HEK293 (cell line): ENCODE measurements at regions not wholly inside any gene's neighbourhood (a gene's known extent, or its start where the extent isn't known, plus 50 kb on each side); places are given as distances from the start of the nearest gene placed in this dataset.
"Not testable (repeated sequence)": the region's sequence is repeated elsewhere in the genome, so short reads cannot be mapped to it uniquely, and the experiment has no call there.

Experiments
- CTCF ChIA-PET: fragments of 350-600 bp; formaldehyde crosslinking; extraction: SDS; loops from one replicate; lab custom pipeline; 2021; ENCODE audit warnings: antibody characterized with exemption; lab: Yijun Ruan, JAX
- POLR2A ChIA-PET: fragments of 300-600 bp; formaldehyde crosslinking; extraction: SDS; loops from one replicate; lab custom pipeline; 2020; ENCODE audit warnings: antibody characterized with exemption, inconsistent platforms; lab: Yijun Ruan, JAX
- H3K27ac ChIP-seq: fragments of 200-500 bp; sonication (Bioruptor generic); 2 replicates; pipeline ENCODE4 v1.5.1; 2014; ENCODE audit warnings: low read depth, low read length, control low read depth, inconsistent platforms; ENCODE audit errors: extremely low read depth
- H3K36me3 ChIP-seq, 2 experiments: fragments of 200-500 bp in 1 of 2; sonication (Bioruptor generic) in 1 of 2; 1 replicate in 1 of 2; 2 replicates in 1 of 2; pipeline ENCODE4 v1.5.1; 2014 to 2017; ENCODE audit warnings: inconsistent platforms in 2 of 2, low read length in 2 of 2; ENCODE audit not compliant: control insufficient read depth in 2 of 2, insufficient read depth in 1 of 2
- H3K4me1 ChIP-seq: fragments of 200-500 bp; sonication (Bioruptor generic); 2 replicates; pipeline ENCODE4 v1.5.1; 2014; ENCODE audit warnings: mild to moderate bottlenecking, low read length, inconsistent platforms; ENCODE audit not compliant: control insufficient read depth, insufficient read depth
- H3K4me3 ChIP-seq: 2 replicates; pipeline ENCODE4 v1.5.1; 2011; ENCODE audit warnings: low read depth, mild to moderate bottlenecking, control low read depth, low read length, moderate library complexity
- H3K9me3 ChIP-seq: fragments of 200-500 bp; sonication (Bioruptor generic); 2 replicates; pipeline ENCODE4 v1.5.1; 2014; ENCODE audit warnings: low read depth, low read length, inconsistent platforms; ENCODE audit not compliant: control insufficient read depth, insufficient read depth
- EGR2 ChIP-seq: fragments of 450-650 bp; formaldehyde crosslinking; IDR thresholded peaks from 2 replicates; pipeline ENCODE4 v1.5.1; 2016; ENCODE audit warnings: low read depth, missing biosample characterization, missing genetic modification characterization
- ELK4 ChIP-seq: IDR thresholded peaks from 2 replicates; pipeline ENCODE4 v1.6.1; 2011; ENCODE audit warnings: mild to moderate bottlenecking, low read depth, low read length, borderline replicate concordance
- KLF16 ChIP-seq: fragments of 450-650 bp; formaldehyde crosslinking; IDR thresholded peaks from 2 replicates; pipeline ENCODE4 v1.5.1; 2017; ENCODE audit warnings: missing biosample characterization, missing genetic modification characterization
- OSR2 ChIP-seq: fragments of 450-650 bp; formaldehyde crosslinking; IDR thresholded peaks from 2 replicates; pipeline ENCODE4 v1.5.1; 2016; ENCODE audit warnings: missing biosample characterization, missing genetic modification characterization
- YY1 ChIP-seq: fragments of 450-650 bp; formaldehyde crosslinking; IDR thresholded peaks from 2 replicates; pipeline ENCODE4 v1.5.1; 2018; ENCODE audit warnings: missing biosample characterization, missing genetic modification characterization
- ZNF114 ChIP-seq: fragments of 450-650 bp; formaldehyde crosslinking; IDR thresholded peaks from 2 replicates; pipeline ENCODE4 v1.5.0; 2017; ENCODE audit warnings: missing biosample characterization, missing genetic modification characterization
- ZNF146 ChIP-seq: fragments of 450-650 bp; formaldehyde crosslinking; IDR thresholded peaks from 2 replicates; pipeline ENCODE4 v1.5.1; 2016; ENCODE audit warnings: missing biosample characterization, missing genetic modification characterization
- ZNF155 ChIP-seq: fragments of 450-650 bp; formaldehyde crosslinking; IDR thresholded peaks from 2 replicates; pipeline ENCODE4 v1.5.1; 2016; ENCODE audit warnings: missing biosample characterization, missing genetic modification characterization
- ZNF16 ChIP-seq: fragments of 450-650 bp; formaldehyde crosslinking; IDR thresholded peaks from 2 replicates; pipeline ENCODE4 v1.5.1; 2016; ENCODE audit warnings: low read depth, missing biosample characterization, missing genetic modification characterization
- ZNF175 ChIP-seq: fragments of 450-650 bp; formaldehyde crosslinking; IDR thresholded peaks from 2 replicates; pipeline ENCODE4 v1.5.1; 2016; ENCODE audit warnings: missing biosample characterization, missing genetic modification characterization
- ZNF19 ChIP-seq: fragments of 450-650 bp; formaldehyde crosslinking; IDR thresholded peaks from 2 replicates; pipeline ENCODE4; 2016; ENCODE audit warnings: missing biosample characterization, missing genetic modification characterization, low read depth
- ZNF202 ChIP-seq: fragments of 450-650 bp; formaldehyde crosslinking; IDR thresholded peaks from 2 replicates; pipeline ENCODE4 v1.5.1; 2016; ENCODE audit warnings: missing biosample characterization, missing genetic modification characterization, borderline replicate concordance
- ZNF24 ChIP-seq: fragments of 450-650 bp; formaldehyde crosslinking; IDR thresholded peaks from 2 replicates; pipeline ENCODE4 v1.5.1; 2016; ENCODE audit warnings: missing biosample characterization, missing genetic modification characterization
- ZNF311 ChIP-seq: fragments of 450-650 bp; formaldehyde crosslinking; IDR thresholded peaks from 2 replicates; pipeline ENCODE4 v1.5.1; 2017; ENCODE audit warnings: missing biosample characterization, missing genetic modification characterization, borderline replicate concordance
- ZNF350 ChIP-seq: fragments of 450-650 bp; formaldehyde crosslinking; IDR thresholded peaks from 2 replicates; pipeline ENCODE4 v1.5.0; 2017; ENCODE audit warnings: missing biosample characterization, mild to moderate bottlenecking, missing genetic modification characterization
- ZNF37A ChIP-seq: fragments of 450-650 bp; IDR thresholded peaks from 2 replicates; pipeline ENCODE4 v1.5.1; 2018; ENCODE audit warnings: missing biosample characterization, missing genetic modification characterization
- ZNF416 ChIP-seq: fragments of 450-650 bp; formaldehyde crosslinking; IDR thresholded peaks from 2 replicates; pipeline ENCODE4 v1.5.1; 2016; ENCODE audit warnings: missing biosample characterization, missing genetic modification characterization
- ZNF48 ChIP-seq: fragments of 450-650 bp; formaldehyde crosslinking; IDR thresholded peaks from 2 replicates; pipeline ENCODE4 v1.5.1; 2016; ENCODE audit warnings: missing biosample characterization, missing genetic modification characterization
- ZNF510 ChIP-seq: fragments of 450-650 bp; formaldehyde crosslinking; IDR thresholded peaks from 2 replicates; pipeline ENCODE4 v1.5.1; 2018; ENCODE audit warnings: mild to moderate bottlenecking, missing genetic modification characterization, missing biosample characterization; ENCODE audit not compliant: insufficient replicate concordance
- ZNF529 ChIP-seq: fragments of 450-650 bp; formaldehyde crosslinking; IDR thresholded peaks from 2 replicates; pipeline ENCODE4 v1.5.1; 2017; ENCODE audit warnings: missing genetic modification characterization, missing biosample characterization; ENCODE audit not compliant: insufficient replicate concordance
- ZNF544 ChIP-seq: fragments of 450-650 bp; formaldehyde crosslinking; IDR thresholded peaks from 2 replicates; pipeline ENCODE4 v1.5.0; 2017; ENCODE audit warnings: missing biosample characterization, missing genetic modification characterization
- ZNF626 ChIP-seq: fragments of 450-650 bp; sonication (Bioruptor Pico); formaldehyde crosslinking; IDR thresholded peaks from 2 replicates; pipeline ENCODE4 v1.5.1; 2018; ENCODE audit warnings: missing biosample characterization, missing genetic modification characterization, inconsistent platforms
- ZNF664 ChIP-seq: fragments of 450-650 bp; formaldehyde crosslinking; IDR thresholded peaks from 2 replicates; pipeline ENCODE4 v1.5.1; 2016; ENCODE audit warnings: missing biosample characterization, missing genetic modification characterization
- ZNF76 ChIP-seq: fragments of 450-650 bp; formaldehyde crosslinking; IDR thresholded peaks from 2 replicates; pipeline ENCODE4; 2016; ENCODE audit warnings: low read depth, missing biosample characterization, missing genetic modification characterization, borderline replicate concordance
- TF ChIP-seq, protein P1 (sequence below): fragments of 450-650 bp; formaldehyde crosslinking; IDR thresholded peaks from 2 replicates; pipeline ENCODE4 v1.5.1; 2017; ENCODE audit warnings: missing biosample characterization, mild to moderate bottlenecking, missing genetic modification characterization, moderate library complexity
- TF ChIP-seq, protein P2 (sequence below): fragments of 450-650 bp; formaldehyde crosslinking; IDR thresholded peaks from 2 replicates; pipeline ENCODE4 v1.5.1; 2017; ENCODE audit warnings: missing biosample characterization, missing genetic modification characterization

- ChIA-PET CTCF (no interaction called here), POLR2A (no interaction called here)
- TF ChIP-seq ZNF350 (tag by site-specific recombination) (no peak), ZNF76 (no peak), ZNF146 (tag by site-specific recombination) (no peak), ZNF24 (no peak), ZNF48 (tag by site-specific recombination) (no peak)
- Histone ChIP-seq H3K36me3 (no peaks in the 10 kb centered on the region), H3K27ac (no peak overlapping the region), H3K9me3 (no peaks in the 10 kb centered on the region), H3K4me1 (no peaks in the 10 kb centered on the region), H3K4me3 (no peak overlapping the region)
Measured at GRCh38 chr3:759106-759505, 333.7 kb upstream of the CNTN6 start.

- POLR2A ChIA-PET, H3K4me3 ChIP-seq, CTCF ChIA-PET, H3K9me3 ChIP-seq, H3K27ac ChIP-seq, H3K4me1 ChIP-seq, H3K36me3 ChIP-seq: not testable (repeated sequence)
Measured at GRCh38 chr3:773433-773832, 319.4 kb upstream of the CNTN6 start.

DNA sequence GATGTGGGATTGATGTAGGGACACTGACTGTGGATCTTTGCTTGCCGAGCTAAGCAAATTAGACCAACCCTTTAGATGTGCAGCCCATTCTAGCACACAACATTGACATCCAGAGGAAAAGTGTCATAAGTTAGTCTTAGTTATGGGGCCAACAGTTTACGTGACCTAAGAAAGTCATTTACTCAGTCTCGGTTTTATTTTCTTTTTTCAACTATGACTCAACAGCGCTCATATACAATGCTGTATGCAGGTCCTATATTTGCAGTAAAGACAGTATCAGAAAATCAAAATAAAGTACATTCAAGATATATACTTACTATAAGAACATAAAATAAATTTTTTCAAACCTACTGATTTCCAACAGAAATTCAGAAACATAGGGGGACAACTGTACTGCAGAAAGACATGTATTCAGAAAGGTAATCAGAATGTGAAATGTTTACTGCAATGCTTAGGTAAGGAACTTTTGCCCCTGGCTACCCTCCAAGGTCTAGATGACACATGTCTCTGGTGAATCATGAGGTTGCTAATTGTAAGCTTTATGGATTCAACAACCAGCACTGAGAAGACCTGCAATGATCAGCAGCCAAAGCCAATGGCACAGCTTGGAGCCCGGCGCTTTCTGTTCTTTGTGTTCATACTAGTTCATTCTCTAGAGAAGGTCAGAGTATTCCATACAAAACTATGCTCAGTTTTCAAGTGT, 317.5 kb upstream of the CNTN6 start:
- no peak overlapping the region for H3K27ac ChIP-seq
- H3K4me1 ChIP-seq, result no peaks in the 10 kb centered on the region
- ChIA-PET CTCF (no interaction called here), POLR2A (no interaction called here)
- no peaks in the 10 kb centered on the region for H3K36me3 ChIP-seq
- TF ChIP-seq ZNF19 (tag by site-specific recombination) (no peak), ZNF664 (tag by site-specific recombination) (no peak), EGR2 (no peak), ZNF155 (no peak), ELK4 (no peak), ZNF202 (tag by site-specific recombination) (no peak), ZNF16 (no peak), ZNF37A (no peak), ZNF311 (tag by site-specific recombination) (no peak), ZNF626 (tag by site-specific recombination) (no peak), YY1 (tag by site-specific recombination) (no peak), ZNF114 (tag by site-specific recombination) (no peak), ZNF529 (tag by site-specific recombination) (no peak), ZNF350 (tag by site-specific recombination) (no peak), ZNF175 (no peak)
- H3K4me3 ChIP-seq, result no peak overlapping the region
- no peaks in the 10 kb centered on the region for H3K9me3 ChIP-seq

DNA sequence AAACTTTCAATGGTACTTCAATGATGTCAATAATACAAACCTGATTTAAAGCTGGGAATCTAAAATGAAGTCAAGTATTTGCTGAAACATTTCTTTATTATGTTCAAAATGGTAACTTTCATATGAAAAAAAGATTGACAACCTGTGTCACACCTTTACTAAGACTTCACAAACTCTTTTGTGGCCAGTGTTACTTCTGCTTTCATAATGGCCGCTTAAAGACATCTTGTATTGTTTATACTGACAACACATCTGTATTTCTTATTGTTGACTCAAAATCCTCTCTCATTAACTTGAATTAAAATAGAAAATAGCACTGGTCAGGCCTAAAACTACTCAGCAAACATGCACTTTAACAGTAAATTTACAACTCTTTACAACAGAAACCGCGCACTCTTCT, 312.3 kb upstream of the CNTN6 start:
- CTCF ChIA-PET, result interaction anchor here (0.5 kb wide), 1 partner anchor 76 kb away, joined by 3 read pairs; no protein-coding TSS in a partner anchor
- Histone ChIP-seq H3K4me1 (no peaks in the 10 kb centered on the region), H3K9me3 (no peaks in the 10 kb centered on the region), H3K4me3 (no peak overlapping the region), H3K36me3 (no peaks in the 10 kb centered on the region), H3K27ac (no peak overlapping the region)
- POLR2A ChIA-PET, result no interaction called here
- TF ChIP-seq, protein P1, sequence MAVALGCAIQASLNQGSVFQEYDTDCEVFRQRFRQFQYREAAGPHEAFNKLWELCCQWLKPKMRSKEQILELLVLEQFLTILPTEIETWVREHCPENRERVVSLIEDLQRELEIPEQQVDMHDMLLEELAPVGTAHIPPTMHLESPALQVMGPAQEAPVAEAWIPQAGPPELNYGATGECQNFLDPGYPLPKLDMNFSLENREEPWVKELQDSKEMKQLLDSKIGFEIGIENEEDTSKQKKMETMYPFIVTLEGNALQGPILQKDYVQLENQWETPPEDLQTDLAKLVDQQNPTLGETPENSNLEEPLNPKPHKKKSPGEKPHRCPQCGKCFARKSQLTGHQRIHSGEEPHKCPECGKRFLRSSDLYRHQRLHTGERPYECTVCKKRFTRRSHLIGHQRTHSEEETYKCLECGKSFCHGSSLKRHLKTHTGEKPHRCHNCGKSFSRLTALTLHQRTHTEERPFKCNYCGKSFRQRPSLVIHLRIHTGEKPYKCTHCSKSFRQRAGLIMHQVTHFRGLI, result no peak
- TF ChIP-seq, protein P2, sequence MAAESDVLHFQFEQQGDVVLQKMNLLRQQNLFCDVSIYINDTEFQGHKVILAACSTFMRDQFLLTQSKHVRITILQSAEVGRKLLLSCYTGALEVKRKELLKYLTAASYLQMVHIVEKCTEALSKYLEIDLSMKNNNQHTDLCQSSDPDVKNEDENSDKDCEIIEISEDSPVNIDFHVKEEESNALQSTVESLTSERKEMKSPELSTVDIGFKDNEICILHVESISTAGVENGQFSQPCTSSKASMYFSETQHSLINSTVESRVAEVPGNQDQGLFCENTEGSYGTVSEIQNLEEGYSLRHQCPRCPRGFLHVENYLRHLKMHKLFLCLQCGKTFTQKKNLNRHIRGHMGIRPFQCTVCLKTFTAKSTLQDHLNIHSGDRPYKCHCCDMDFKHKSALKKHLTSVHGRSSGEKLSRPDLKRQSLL (tag by site-specific recombination), result no peak
- TF ChIP-seq ZNF544 (tag by site-specific recombination), result no peak
- TF ChIP-seq ZNF416 (tag by site-specific recombination), result no peak
- TF ChIP-seq OSR2, result no peak
- no peak for TF ChIP-seq ZNF510
- TF ChIP-seq KLF16 (tag by site-specific recombination), result no peak
